BE2C (cell line): ENCODE measurements at regions not wholly inside any gene's neighbourhood (a gene's known extent, or its start where the extent isn't known, plus 50 kb on each side); places are given as distances from the start of the nearest gene placed in this dataset.

Experiments
- DNase-seq: peaks from one replicate; pipeline ENCODE4 v3.0.0-alpha.2; 2020
- H3K27me3 ChIP-seq: fragments of 250-450 bp; sonication (Bioruptor Pico); 2 replicates; pipeline ENCODE4 v1.5.1; 2020; ENCODE audit warnings: mild to moderate bottlenecking
- H3K36me3 ChIP-seq: fragments of 250-450 bp; sonication (Bioruptor Pico); 2 replicates; pipeline ENCODE4 v1.5.1; 2020; ENCODE audit warnings: mild to moderate bottlenecking
- H3K4me1 ChIP-seq: fragments of 250-450 bp; sonication (Bioruptor Pico); 2 replicates; pipeline ENCODE4 v1.5.1; 2020
- H3K4me3 ChIP-seq: 2 replicates; pipeline ENCODE4 v1.5.1; 2011; ENCODE audit warnings: low read depth, low read length
- H3K9me3 ChIP-seq: fragments of 250-450 bp; sonication (Bioruptor Pico); 2 replicates; pipeline ENCODE4 v1.5.1; 2020
- TF ChIP-seq, protein P1 (sequence below): IDR thresholded peaks from 2 replicates; pipeline ENCODE4 v1.5.1; 2012; ENCODE audit warnings: mild to moderate bottlenecking, low read depth, low read length

- no peaks in the 10 kb centered on the region for H3K27me3 ChIP-seq
- no peak overlapping the region for H3K4me3 ChIP-seq
- no peaks in the 10 kb centered on the region for H3K36me3 ChIP-seq
- no peaks in the 10 kb centered on the region; the same call in 1 of the 2 replicates for H3K9me3 ChIP-seq
- TF ChIP-seq, protein P1, sequence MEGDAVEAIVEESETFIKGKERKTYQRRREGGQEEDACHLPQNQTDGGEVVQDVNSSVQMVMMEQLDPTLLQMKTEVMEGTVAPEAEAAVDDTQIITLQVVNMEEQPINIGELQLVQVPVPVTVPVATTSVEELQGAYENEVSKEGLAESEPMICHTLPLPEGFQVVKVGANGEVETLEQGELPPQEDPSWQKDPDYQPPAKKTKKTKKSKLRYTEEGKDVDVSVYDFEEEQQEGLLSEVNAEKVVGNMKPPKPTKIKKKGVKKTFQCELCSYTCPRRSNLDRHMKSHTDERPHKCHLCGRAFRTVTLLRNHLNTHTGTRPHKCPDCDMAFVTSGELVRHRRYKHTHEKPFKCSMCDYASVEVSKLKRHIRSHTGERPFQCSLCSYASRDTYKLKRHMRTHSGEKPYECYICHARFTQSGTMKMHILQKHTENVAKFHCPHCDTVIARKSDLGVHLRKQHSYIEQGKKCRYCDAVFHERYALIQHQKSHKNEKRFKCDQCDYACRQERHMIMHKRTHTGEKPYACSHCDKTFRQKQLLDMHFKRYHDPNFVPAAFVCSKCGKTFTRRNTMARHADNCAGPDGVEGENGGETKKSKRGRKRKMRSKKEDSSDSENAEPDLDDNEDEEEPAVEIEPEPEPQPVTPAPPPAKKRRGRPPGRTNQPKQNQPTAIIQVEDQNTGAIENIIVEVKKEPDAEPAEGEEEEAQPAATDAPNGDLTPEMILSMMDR: no peak
- H3K4me1 ChIP-seq: no peaks in the 10 kb centered on the region
- no peak for DNase-seq
These were observed 540.1 kb upstream of the MIS18BP1 start for GRCh38 chr14:45793081-45793480.

DNA sequence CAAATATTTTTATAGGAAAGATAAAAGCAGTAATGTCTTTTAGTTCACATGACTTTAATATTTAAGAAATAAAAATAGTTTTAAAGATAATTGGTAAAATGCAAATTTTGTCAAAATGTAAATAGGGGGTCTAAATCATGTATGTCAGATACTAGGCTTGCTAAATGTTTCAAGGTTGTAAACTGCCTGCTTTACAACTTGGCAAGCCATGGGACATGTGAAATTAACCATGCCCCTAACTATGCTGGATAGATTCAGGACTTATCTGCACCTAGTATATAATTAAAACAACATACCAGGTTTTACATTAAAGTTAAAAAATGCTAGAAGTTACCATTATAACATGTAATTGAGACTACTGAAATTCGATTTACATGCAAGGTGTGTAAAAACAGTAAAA is 537.3 kb upstream of the MIS18BP1 start:
- Histone ChIP-seq H3K4me3 (no peak overlapping the region), H3K9me3 (no peaks in the 10 kb centered on the region; the same call in none of the 2 replicates), H3K27me3 (no peaks in the 10 kb centered on the region), H3K36me3 (no peaks in the 10 kb centered on the region), H3K4me1 (no peaks in the 10 kb centered on the region)
- TF ChIP-seq, protein P1: no peak
- no peak for DNase-seq

GRCh38 chr14:45787167-45787566 is 534.2 kb upstream of the MIS18BP1 start:
- no peaks in the 10 kb centered on the region for H3K4me1 ChIP-seq
- TF ChIP-seq, protein P1: no peak
- no peaks in the 10 kb centered on the region for H3K36me3 ChIP-seq

GRCh38 chr14:45786266-45786665 is 533.3 kb upstream of the MIS18BP1 start:
- no peaks in the 10 kb centered on the region; the same call in none of the 2 replicates for H3K9me3 ChIP-seq
- DNase-seq: no peak
- H3K27me3 ChIP-seq: no peaks in the 10 kb centered on the region
- no peaks in the 10 kb centered on the region for H3K4me1 ChIP-seq
- TF ChIP-seq, protein P1: no peak
- no peaks in the 10 kb centered on the region for H3K36me3 ChIP-seq
- H3K4me3 ChIP-seq: no peak overlapping the region

More at GRCh38 chr14:45787167-45787566, 534.2 kb upstream of the MIS18BP1 start:
- Histone ChIP-seq H3K4me3 (no peak overlapping the region), H3K27me3 (no peaks in the 10 kb centered on the region), H3K9me3 (no peaks in the 10 kb centered on the region; the same call in none of the 2 replicates)
- DNase-seq: no peak

DNA sequence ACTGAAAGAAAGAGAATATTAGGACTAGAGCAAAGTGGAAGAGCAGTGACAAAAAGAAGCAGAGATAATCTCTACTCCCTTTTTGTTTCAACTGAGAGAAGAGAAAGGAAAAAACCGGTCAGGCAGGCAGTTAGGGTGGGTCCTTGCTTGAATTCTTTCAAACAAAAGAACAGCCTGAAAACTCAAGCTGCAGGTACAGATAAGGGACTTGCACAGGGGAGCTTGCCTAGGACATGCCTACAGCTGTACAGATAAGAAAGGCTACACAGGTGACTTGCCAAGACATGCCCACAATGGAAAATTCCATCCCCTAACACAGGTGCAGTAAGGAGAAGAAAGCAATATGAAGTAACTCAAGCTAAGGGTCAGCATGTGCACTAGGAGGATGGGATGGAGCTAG is 532.2 kb upstream of the MIS18BP1 start:
- no peak for DNase-seq
- no peak overlapping the region for H3K4me3 ChIP-seq
- no peaks in the 10 kb centered on the region for H3K4me1 ChIP-seq
- H3K27me3 ChIP-seq: no peaks in the 10 kb centered on the region
- no peaks in the 10 kb centered on the region; the same call in none of the 2 replicates for H3K9me3 ChIP-seq
- H3K36me3 ChIP-seq: no peaks in the 10 kb centered on the region
- TF ChIP-seq, protein P1: no peak

DNA sequence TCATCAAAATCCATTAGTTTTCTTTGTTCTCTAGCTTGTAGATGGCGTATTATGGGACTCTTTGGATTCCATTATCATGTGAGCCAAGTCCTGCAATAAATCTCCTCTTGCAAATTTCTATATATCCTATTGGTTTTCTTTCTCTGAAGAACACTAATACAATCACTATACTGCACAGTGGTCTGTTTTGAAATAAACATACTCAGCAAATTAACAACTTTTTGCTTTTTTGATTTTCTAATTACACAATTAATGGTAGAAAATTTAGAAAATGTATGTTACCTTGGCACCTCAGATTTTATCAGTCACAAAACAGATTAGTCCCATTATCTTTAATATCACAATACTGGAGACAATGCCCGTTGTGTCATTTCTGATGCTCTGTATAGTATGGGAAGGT is 513.2 kb upstream of the MIS18BP1 start:
- H3K36me3 ChIP-seq: no peaks in the 10 kb centered on the region
- TF ChIP-seq, protein P1: no peak
- H3K27me3 ChIP-seq: no peaks in the 10 kb centered on the region
- no peak overlapping the region for H3K4me3 ChIP-seq
- H3K4me1 ChIP-seq: no peaks in the 10 kb centered on the region
- no peak for DNase-seq
- no peaks in the 10 kb centered on the region for H3K9me3 ChIP-seq
